TTC549 (cell line): ENCODE measurements at regions not wholly inside any gene's neighbourhood (a gene's known extent, or its start where the extent isn't known, plus 50 kb on each side); places are given as distances from the start of the nearest gene placed in this dataset.
"Not testable (repeated sequence)": the region's sequence is repeated elsewhere in the genome, so short reads cannot be mapped to it uniquely, and the experiment has no call there.

Source experiments
- FAIRE-seq: peaks from 2 replicates; lab custom pipeline; 2012; peaks lifted over from hg19 to GRCh38; lab: Jason Lieb, UNC

DNA sequence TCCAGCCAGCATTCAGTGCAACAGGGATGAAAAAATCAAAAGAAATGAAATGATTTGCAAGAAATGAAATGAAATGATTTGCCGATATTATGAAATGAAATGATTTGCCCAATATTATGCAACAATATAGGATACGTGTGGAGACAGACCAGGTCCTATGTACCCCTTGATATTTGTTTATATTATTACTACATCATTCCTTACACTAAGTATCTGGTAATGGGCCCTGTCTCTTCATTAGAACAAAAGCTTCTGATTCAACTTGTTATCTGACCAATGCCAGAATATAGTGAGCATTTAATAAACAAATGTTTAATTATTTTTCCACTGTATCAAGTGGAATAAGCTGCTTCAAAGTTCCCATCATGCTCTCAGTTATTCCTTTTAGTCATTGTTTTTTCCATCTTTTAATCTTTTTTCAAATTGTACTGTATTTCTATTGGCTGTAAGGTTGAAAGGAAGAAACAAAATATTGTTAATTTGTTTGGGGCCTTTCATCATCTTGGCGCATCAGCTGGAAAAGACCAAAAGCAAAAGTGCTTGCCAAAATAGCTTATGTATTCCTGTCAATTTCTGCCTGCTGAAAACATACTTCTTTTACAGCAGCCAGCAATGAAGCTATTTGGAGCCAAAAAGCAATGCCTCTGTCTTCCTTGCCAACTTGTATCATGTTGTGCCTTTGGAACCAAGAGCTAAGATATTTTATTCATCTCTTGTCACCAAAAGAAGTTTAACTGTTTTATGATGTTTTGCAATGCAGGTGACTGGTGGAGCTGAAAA, 2314.9 kb downstream of the LRRC4C start:
- no peak for FAIRE-seq

DNA sequence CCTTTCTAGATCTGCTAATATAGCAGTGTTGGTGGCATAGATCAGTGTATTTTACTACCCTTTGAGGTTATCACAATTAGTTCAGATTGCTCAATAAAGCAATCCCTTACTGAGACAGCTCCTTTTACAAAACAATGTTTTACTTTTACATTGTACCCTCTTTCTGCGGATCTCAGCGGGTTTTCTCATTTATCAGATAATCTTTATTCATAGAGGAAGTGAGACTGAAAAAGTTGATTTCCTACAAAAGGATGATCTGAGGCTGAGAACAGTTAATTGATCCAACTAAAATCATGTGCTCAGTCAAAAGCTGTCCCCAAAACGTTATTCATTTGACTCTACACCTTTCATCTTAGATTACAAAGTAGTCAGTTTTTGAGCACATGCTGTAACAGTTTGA, 2319.9 kb downstream of the LRRC4C start:
- FAIRE-seq = no peak

DNA sequence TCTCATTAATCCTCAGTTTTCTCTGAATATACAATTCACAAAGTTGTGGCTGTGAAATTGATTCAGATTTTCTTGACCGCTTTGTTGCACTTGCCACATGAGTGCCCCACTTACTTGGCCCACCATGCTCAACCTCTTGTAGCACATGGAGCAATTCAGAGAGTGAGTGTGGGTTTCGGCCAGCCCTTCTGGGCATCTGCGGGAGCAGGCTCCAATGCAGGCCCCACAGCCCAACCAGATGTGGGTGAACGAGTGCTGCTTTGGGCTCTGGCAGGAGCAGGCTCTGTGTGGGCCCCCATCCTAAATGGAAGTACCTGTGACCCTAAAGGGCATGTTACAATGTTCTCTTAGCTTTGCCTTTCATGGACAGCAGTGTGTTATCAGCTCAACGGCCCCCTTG, 2338.6 kb downstream of the LRRC4C start:
- no peak for FAIRE-seq

DNA sequence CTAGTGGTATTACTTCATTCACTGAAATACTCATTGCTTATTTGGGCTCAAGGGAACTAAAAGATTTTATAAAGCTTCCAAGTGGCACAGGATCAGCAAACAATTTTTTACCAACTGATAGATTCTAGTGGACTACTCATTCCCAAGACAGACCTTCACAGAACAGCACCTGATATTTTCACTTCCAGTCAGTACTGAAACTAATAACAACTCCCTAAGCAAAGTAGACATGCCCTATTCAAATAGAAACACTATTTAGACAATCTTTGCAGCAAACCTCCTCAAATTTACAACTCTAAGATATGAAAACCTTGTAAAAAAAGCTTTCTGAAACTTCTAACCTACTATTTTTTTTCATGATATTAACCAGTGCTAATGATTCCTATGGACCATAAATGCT, 2345.8 kb downstream of the LRRC4C start:
- FAIRE-seq = no peak

DNA sequence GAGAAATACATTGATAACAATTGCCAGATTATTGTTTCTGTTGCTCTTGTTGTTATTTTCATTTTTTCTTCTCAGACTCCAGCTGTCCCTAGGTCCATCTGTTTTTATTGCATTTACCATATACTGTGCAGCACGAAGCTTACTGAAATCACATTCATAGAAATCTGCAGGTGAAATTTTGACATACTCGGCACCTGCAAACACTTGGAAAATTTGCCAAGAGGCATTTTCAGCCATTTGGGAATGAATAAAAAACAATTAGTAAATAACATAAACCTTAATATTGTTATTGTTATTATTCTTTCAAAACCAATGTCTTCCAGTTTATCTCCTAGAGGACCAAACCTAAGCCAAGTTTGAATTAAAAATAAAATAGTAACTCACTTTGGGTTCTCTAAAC, 2357.2 kb downstream of the LRRC4C start:
- no peak for FAIRE-seq

- no peak for FAIRE-seq
Measured at GRCh38 chr11:39078465-39078864, 2381.0 kb downstream of the LRRC4C start.

GRCh38 chr11:39037611-39038010, 2421.8 kb downstream of the LRRC4C start:
- no peak for FAIRE-seq

- FAIRE-seq = no peak
Measured at GRCh38 chr11:39036021-39036420, 2423.4 kb downstream of the LRRC4C start.

DNA sequence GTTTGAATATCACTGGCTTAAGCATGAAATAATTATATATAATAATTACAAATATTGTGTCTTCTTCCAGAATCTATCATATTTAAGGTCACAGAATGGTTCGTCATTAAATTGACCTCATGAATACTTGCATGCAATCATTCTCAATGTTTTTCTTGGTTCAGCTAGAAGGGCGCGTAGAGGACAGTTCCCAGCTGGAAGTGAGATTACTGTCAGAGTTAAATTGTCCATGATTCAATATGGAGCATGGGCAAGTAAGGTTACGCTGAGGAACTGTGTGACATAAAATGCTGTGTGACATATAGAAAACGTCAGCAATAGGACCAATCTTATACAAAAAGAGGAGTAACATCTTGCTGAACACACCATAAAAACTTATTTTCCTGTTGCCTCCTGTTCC, 2423.5 kb upstream of the RAG2 start:
- FAIRE-seq = no peak

DNA sequence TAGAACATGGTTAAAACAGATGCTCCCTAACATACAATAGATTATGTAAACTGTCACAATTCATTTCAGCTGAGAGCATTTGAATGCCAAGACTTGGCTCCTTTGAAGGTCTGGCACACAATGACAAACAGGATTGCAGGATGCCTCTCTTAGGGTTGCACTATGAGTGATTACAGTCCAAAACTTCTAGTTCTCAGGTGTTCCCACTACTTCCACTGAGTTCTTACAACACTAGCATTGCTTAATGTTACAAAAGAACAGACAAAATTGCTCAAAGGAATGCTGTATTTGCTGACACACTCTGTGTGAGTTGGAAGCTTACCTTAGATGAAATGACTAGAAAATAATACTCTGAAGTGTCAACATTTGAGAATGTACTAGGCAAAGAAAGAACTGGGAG, 2413.8 kb upstream of the RAG2 start:
- FAIRE-seq = no peak

- no peak for FAIRE-seq
Measured at GRCh38 chr11:38990841-38991240, 2392.8 kb upstream of the RAG2 start.

DNA sequence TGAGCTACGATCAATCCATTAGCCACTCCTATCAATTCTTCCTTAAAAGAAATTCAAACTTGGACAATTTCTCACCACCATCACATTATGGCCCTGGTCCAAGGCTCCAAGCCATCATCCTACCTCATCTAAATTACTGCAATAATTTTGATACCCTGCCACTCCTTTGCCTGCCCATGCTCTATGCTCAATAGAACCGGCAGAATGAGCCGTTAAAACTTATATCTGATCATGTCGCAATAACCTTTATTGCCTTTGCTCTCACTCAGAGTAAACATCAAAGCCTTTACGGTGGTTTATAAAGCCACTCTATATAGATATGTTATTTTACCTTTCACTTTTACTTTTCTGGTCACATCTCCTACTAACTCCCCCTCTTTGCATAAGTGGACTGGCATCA, 2392.1 kb upstream of the RAG2 start:
- FAIRE-seq = no peak

DNA sequence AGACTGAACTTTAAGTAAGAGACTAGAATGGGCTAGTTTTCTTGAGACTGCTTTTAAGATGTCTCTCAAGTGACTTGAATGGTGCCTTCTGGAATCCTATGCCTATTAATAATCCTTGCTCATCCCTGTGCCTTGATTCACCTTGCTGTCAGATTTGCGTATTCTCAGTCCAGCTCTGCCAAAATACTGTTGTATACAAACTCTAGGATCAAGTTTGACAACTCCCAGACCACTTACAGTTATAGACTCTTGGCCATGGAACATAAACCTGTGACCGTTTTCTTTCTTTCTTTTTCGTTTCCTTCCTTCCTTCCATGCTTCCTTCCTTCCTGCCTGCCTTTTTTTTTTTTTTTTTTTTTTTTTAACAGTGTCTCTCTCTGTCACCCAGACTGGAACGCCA, 2390.9 kb upstream of the RAG2 start:
- FAIRE-seq = no peak

GRCh38 chr11:38972220-38972619, 2374.2 kb upstream of the RAG2 start:
- FAIRE-seq = no peak

GRCh38 chr11:38971141-38971540, 2373.1 kb upstream of the RAG2 start:
- no peak for FAIRE-seq

GRCh38 chr11:38968951-38969350, 2370.9 kb upstream of the RAG2 start:
- FAIRE-seq = no peak

GRCh38 chr11:38952698-38953097, 2354.7 kb upstream of the RAG2 start:
- FAIRE-seq = no peak

- FAIRE-seq = no peak
Measured at GRCh38 chr11:38950867-38951266, 2352.8 kb upstream of the RAG2 start.

GRCh38 chr11:38948392-38948791, 2350.4 kb upstream of the RAG2 start:
- FAIRE-seq = no peak

- FAIRE-seq = no peak
Measured at GRCh38 chr11:38937709-38938108, 2339.7 kb upstream of the RAG2 start.

DNA sequence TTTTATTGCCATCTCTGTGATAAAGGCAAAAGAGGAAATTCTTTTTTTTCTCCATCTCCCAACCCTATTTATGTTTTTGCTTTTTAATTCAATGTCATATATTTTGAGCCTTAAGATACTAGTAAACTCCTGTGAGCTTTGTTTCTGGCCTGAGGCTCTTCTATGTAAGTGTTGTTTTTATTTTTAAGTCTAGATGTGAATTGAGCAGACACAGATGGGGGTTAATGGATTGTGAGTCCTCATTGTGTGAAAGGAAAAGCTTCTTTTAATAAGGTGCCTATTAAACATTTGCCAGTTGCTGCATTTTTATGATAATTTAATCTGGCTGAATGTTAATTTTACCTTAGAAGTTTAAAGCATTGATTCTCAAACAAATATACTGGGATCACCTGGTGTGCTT, 2337.9 kb upstream of the RAG2 start:
- no peak for FAIRE-seq

GRCh38 chr11:38927993-38928392, 2330.0 kb upstream of the RAG2 start:
- FAIRE-seq = no peak

DNA sequence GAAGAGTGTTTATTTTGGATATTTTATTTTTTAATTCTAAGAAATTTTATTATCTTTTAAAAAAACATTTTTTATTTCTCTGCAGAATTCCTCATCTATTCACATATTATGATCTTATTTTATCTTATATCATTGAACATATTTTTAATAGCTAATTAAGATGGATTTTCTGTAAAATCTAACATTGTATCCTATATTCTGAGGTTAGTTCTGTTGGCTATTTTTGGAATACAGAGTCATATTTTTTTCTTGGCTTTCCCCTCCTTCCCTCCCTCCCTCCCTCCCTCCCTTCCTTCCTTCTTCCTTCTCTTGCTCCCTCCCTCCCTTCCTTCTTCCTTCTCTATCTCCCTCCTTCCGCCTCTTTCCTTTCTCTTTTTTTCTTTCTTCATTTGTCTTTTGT, 2326.6 kb upstream of the RAG2 start:
- FAIRE-seq = no peak

- no peak for FAIRE-seq
Measured at GRCh38 chr11:38900211-38900610, 2302.2 kb upstream of the RAG2 start.

GRCh38 chr11:38894201-38894600, 2296.2 kb upstream of the RAG2 start:
- not testable (repeated sequence) for FAIRE-seq
